ENCODE measurements at regions not wholly inside any gene's neighbourhood (a gene's known extent, or its start where the extent isn't known, plus 50 kb on each side); places are given as distances from the start of the nearest gene placed in this dataset.

DNA sequence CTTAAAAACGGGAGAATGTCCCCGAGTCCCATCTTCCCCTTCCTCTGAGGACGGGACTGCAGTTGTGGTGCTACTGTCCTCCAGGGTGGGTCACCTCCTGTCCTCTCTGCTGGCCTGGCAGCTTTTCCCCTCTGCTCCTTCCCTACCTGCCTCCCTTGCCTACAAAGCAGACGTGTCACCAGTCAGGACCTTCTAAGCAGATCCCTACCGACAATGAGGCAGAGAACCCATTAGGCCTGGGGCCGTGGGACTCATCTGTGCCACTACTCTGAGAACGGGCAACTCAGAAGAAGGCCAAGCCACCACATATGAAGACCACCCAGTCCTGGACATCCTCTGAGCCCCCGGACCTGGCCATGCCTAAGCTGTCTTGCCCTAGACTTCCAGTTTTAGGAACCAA, 103.0 kb upstream of the TEX51 start:
- BruUV-seq (replicated peaks): no TSS peak
- ChIA-PET CTCF (no interaction called here), POLR2A (ENCODE audit: unreplicated experiment) (no interaction called here)
- TF ChIP-seq EZH2 (IDR thresholded peaks at IDR 0.05; ENCODE audit: low read depth): no peak
- TF ChIP-seq, protein P1, sequence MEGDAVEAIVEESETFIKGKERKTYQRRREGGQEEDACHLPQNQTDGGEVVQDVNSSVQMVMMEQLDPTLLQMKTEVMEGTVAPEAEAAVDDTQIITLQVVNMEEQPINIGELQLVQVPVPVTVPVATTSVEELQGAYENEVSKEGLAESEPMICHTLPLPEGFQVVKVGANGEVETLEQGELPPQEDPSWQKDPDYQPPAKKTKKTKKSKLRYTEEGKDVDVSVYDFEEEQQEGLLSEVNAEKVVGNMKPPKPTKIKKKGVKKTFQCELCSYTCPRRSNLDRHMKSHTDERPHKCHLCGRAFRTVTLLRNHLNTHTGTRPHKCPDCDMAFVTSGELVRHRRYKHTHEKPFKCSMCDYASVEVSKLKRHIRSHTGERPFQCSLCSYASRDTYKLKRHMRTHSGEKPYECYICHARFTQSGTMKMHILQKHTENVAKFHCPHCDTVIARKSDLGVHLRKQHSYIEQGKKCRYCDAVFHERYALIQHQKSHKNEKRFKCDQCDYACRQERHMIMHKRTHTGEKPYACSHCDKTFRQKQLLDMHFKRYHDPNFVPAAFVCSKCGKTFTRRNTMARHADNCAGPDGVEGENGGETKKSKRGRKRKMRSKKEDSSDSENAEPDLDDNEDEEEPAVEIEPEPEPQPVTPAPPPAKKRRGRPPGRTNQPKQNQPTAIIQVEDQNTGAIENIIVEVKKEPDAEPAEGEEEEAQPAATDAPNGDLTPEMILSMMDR (conservative IDR thresholded peaks at IDR 0.05): no peak
- no peaks in the 10 kb centered on the region for H3K9me2 ChIP-seq (ENCODE audit: insufficient read depth)
- no peaks in the 10 kb centered on the region for H3K79me2 ChIP-seq (ENCODE audit: low read depth)
- H3K4me1 ChIP-seq (replicated peaks; ENCODE audit: insufficient read depth): no peaks in the 10 kb centered on the region
- H3F3A ChIP-seq (ENCODE audit: insufficient read depth, low read depth): no peaks in the 10 kb centered on the region
- intact Hi-C loops (cut with micrococcal nuclease; ENCODE audit: unreplicated experiment): no loop called here
- peaks cover 93% of the 10 kb centered on the region for H3K27me3 ChIP-seq (ENCODE audit: insufficient read depth, low read depth)
- no peak overlapping the region for H3K4me3 ChIP-seq
- no peaks in the 10 kb centered on the region for H4K20me1 ChIP-seq (ENCODE audit: insufficient read depth)
- DNase-seq: no peak
- no peaks in the 10 kb centered on the region for H3K9me3 ChIP-seq (ENCODE audit: insufficient read depth, low read depth)
- no peaks in the 10 kb centered on the region for H3K36me3 ChIP-seq (ENCODE audit: low read depth)
- H3K27ac ChIP-seq: no peak overlapping the region
- no peak overlapping the region for H2AFZ ChIP-seq
- H3K4me2 ChIP-seq: no peak overlapping the region

DNA sequence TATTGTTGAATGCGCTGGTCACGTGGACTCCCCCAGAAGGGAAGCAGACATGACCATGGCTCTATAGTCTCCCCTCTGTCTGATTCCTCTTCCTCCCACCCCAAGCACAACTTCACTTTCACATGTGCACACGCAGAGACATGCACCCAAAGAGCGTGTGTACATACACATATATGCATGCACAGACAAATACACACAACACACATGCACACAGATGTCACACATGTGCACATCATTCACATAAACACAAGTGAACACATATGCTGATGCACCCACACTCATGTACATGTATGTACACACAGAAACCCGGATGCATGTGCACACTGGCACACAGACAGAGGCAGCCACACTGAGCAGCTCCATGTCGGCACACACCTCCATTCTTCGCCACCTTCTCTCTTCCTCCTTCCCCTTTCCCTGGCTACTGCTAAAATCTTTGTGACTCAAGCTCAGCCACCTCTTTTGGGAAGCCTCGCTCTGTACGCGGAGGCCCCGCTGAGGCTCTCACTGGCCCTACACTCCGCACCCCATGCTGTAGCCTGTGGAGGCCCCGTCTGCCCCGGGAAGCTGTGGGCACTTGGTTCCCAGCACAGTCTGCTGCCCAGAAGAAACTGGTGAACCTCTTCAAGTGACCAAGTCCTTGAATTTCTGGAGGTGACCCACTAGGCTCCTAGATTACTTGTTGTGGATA, 101.6 kb upstream of the TEX51 start:
- DNase-seq: no peak
- ChIA-PET POLR2A (ENCODE audit: unreplicated experiment) (no interaction called here), CTCF (no interaction called here)
- no TSS peak for BruUV-seq (replicated peaks)
- intact Hi-C loops (cut with micrococcal nuclease; ENCODE audit: unreplicated experiment): no loop called here
- H3F3A ChIP-seq (ENCODE audit: insufficient read depth, low read depth): no peaks in the 10 kb centered on the region
- no peaks in the 10 kb centered on the region for H3K4me1 ChIP-seq (replicated peaks; ENCODE audit: insufficient read depth)
- H3K9me3 ChIP-seq (ENCODE audit: insufficient read depth, low read depth): no peaks in the 10 kb centered on the region
- no peak overlapping the region for H2AFZ ChIP-seq
- no peaks in the 10 kb centered on the region for H3K36me3 ChIP-seq (ENCODE audit: low read depth)
- H3K9me2 ChIP-seq (ENCODE audit: insufficient read depth): no peaks in the 10 kb centered on the region
- H3K27ac ChIP-seq: no peak overlapping the region
- H3K27me3 ChIP-seq (ENCODE audit: insufficient read depth, low read depth): peaks cover 95% of the 10 kb centered on the region
- H3K4me3 ChIP-seq: no peak overlapping the region
- H3K79me2 ChIP-seq (ENCODE audit: low read depth): no peaks in the 10 kb centered on the region
- H3K4me2 ChIP-seq: no peak overlapping the region
- no peak for TF ChIP-seq EZH2 (IDR thresholded peaks at IDR 0.05; ENCODE audit: low read depth)
- TF ChIP-seq, protein P1 (conservative IDR thresholded peaks at IDR 0.05): no peak
- H4K20me1 ChIP-seq (ENCODE audit: insufficient read depth): no peaks in the 10 kb centered on the region

DNA sequence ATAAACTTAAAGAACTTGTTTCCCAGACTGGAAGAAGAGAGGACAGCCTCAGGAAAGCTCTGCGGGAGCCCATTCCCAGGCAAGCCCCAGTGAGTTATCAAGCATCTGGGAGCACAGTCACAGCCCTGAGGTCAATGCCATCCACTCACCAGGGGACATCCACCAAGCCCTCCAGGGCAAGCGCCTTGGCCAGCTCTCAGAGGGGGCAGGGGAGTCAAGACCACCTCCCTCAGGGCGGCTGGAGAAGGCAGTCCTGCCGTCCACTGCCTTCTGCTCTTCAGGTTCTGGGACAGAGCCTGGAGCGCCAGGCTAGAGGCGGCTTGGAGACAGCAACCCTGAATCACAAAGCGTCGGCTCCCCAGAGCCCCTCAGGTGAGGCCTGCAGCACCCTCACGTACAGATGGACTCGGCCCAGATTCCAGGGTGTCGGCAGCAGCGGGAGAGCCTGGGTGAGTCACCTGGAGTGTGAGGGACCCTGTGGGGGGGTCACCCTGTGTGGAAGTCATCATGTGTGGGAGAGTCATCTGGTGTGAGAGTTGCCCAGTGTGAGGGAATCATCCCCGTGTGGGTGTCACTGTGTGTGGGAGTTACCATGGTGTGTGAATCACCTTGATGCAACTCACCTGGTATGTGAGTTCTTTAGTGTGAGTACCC, 100.9 kb upstream of the TEX51 start:
- H2AFZ ChIP-seq: no peak overlapping the region
- H3K27me3 ChIP-seq (ENCODE audit: insufficient read depth, low read depth): peaks cover 97% of the 10 kb centered on the region
- no peaks in the 10 kb centered on the region for H3K36me3 ChIP-seq (ENCODE audit: low read depth)
- DNase-seq: no peak
- H3K4me2 ChIP-seq: no peak overlapping the region
- no peaks in the 10 kb centered on the region for H3K9me3 ChIP-seq (ENCODE audit: insufficient read depth, low read depth)
- ChIA-PET CTCF (no interaction called here), POLR2A (ENCODE audit: unreplicated experiment) (no interaction called here)
- H4K20me1 ChIP-seq (ENCODE audit: insufficient read depth): no peaks in the 10 kb centered on the region
- H3K4me3 ChIP-seq: no peak overlapping the region
- no peaks in the 10 kb centered on the region for H3K79me2 ChIP-seq (ENCODE audit: low read depth)
- no peaks in the 10 kb centered on the region for H3F3A ChIP-seq (ENCODE audit: insufficient read depth, low read depth)
- no peaks in the 10 kb centered on the region for H3K4me1 ChIP-seq (replicated peaks; ENCODE audit: insufficient read depth)
- BruUV-seq (replicated peaks): no TSS peak
- H3K27ac ChIP-seq: no peak overlapping the region
- TF ChIP-seq EZH2 (IDR thresholded peaks at IDR 0.05; ENCODE audit: low read depth): no peak
- TF ChIP-seq, protein P1 (conservative IDR thresholded peaks at IDR 0.05): no peak
- intact Hi-C loops (cut with micrococcal nuclease; ENCODE audit: unreplicated experiment): no loop called here
- H3K9me2 ChIP-seq (ENCODE audit: insufficient read depth): no peaks in the 10 kb centered on the region

Measured in PC-9 (cell line).